A549 (cell line): ENCODE measurements at regions not wholly inside any gene's neighbourhood (a gene's known extent, or its start where the extent isn't known, plus 50 kb on each side); places are given as distances from the start of the nearest gene placed in this dataset.

ENCODE experiments used
- ATAC-seq, 2 experiments: fragments of 200-7000 bp in 1 of 2; fragments of >200 bp in 1 of 2; cut with Nextera tagmentation in 1 of 2; cut with Tn5 transposase in 1 of 2; 3 replicates each; pipeline versions ENCODE4 v1.8.0 to v1.9.1; 2018 to 2020; ENCODE audit warnings: mild to moderate bottlenecking in 1 of 2, moderate library complexity in 1 of 2
- CTCF ChIA-PET: fragments of 300-600 bp; sonication (Branson Sonifier 250); formaldehyde crosslinking; extraction: SDS; loops from one replicate; lab custom pipeline; 2021; ENCODE audit warnings: antibody characterized with exemption, inconsistent platforms; lab: Yijun Ruan, JAX
- POLR2A ChIA-PET: fragments of 350-600 bp; formaldehyde crosslinking; extraction: SDS; loops from one replicate; lab custom pipeline; 2021; ENCODE audit warnings: antibody characterized with exemption, inconsistent platforms; lab: Yijun Ruan, JAX
- DNase-seq, 2 experiments: peaks; one replicate each; pipeline versions ENCODE4 v3.0.0 to v3.0.0-alpha.2; 2011 to 2016; ENCODE audit warnings: low read depth in 1 of 2, low spot score in 1 of 2
- FAIRE-seq: peaks from 2 replicates; lab custom pipeline; 2011; peaks lifted over from hg19 to GRCh38; lab: Jason Lieb, UNC
- H3K27ac ChIP-seq, 2 experiments: fragments of >200 bp; sonication (Bioruptor Twin); formaldehyde crosslinking; 3 replicates each; pipeline ENCODE4 v1.5.1; 2016 to 2017
- H3K4me1 ChIP-seq: fragments of >200 bp; sonication (Bioruptor Twin); formaldehyde crosslinking; 3 replicates; pipeline ENCODE4 v1.6.1; 2016
- H3K4me2 ChIP-seq: fragments of >200 bp; sonication (Bioruptor Twin); formaldehyde crosslinking; 3 replicates; pipeline ENCODE4 v1.6.1; 2016
- H3K4me3 ChIP-seq: fragments of >200 bp; sonication (Bioruptor Twin); formaldehyde crosslinking; 3 replicates; pipeline ENCODE4 v1.5.1; 2016
- H3K9me3 ChIP-seq: fragments of >200 bp; sonication (Bioruptor Twin); formaldehyde crosslinking; 3 replicates; pipeline ENCODE4 v1.6.1; 2016
- BHLHE40 ChIP-seq: IDR thresholded peaks from 2 replicates; pipeline ENCODE4 v1.6.1; 2012; ENCODE audit warnings: low read depth, low read length, inconsistent platforms
- CBX8 ChIP-seq: fragments of 200-600 bp; sonication (generic); IDR thresholded peaks from 2 replicates; pipeline ENCODE4 v1.6.1; 2016
- FOSL2 ChIP-seq, 2 experiments: fragments of 450-650 bp in 1 of 2; fragments of >200 bp in 1 of 2; sonication (Bioruptor Twin) in 1 of 2; formaldehyde crosslinking; IDR thresholded peaks; 2 replicates each; pipeline versions ENCODE4 v1.5.0 to v1.6.1; 2016 to 2020; ENCODE audit warnings: mild to moderate bottlenecking in 1 of 2, moderate library complexity in 1 of 2
- GATA3 ChIP-seq: IDR thresholded peaks from 2 replicates; pipeline ENCODE4 v1.6.1; 2012; ENCODE audit warnings: borderline replicate concordance
- KDM5A ChIP-seq: fragments of 200-600 bp; sonication (generic); IDR thresholded peaks from 2 replicates; pipeline ENCODE4 v1.6.1; 2016; ENCODE audit warnings: antibody characterized with exemption, mild to moderate bottlenecking
- MYC ChIP-seq: IDR thresholded peaks from 2 replicates; pipeline ENCODE4 v1.6.1; 2012; ENCODE audit warnings: mild to moderate bottlenecking, inconsistent platforms, low read length, improper control_type of control experiment, borderline replicate concordance
- POLR2A ChIP-seq: IDR thresholded peaks from 2 replicates; pipeline ENCODE4 v1.6.1; 2012; ENCODE audit warnings: mild to moderate bottlenecking, low read length
- RAD21 ChIP-seq, 2 experiments: fragments of >200 bp in 1 of 2; sonication (Bioruptor Twin) in 1 of 2; formaldehyde crosslinking in 1 of 2; IDR thresholded peaks in 1 of 2; conservative IDR thresholded peaks in 1 of 2; 2 replicates in 1 of 2; 3 replicates in 1 of 2; pipeline ENCODE4 v1.6.1; 2012 to 2018; ENCODE audit warnings: inconsistent platforms in 1 of 2
- ZFP36 ChIP-seq: fragments of 450-650 bp; IDR thresholded peaks from 2 replicates; pipeline ENCODE4 v1.6.1; 2014; ENCODE audit warnings: borderline replicate concordance; ENCODE audit not compliant: partially characterized antibody
- ZNF302 ChIP-seq: fragments of 250-450 bp; sonication (Bioruptor Pico); IDR thresholded peaks from 2 replicates; pipeline ENCODE4 v1.9.0; 2021; ENCODE audit warnings: inconsistent platforms, mild to moderate bottlenecking, moderate library complexity
- ZSCAN20 ChIP-seq: fragments of 250-450 bp; sonication (Bioruptor Pico); IDR thresholded peaks from 2 replicates; pipeline ENCODE4 v1.8.0; 2022; ENCODE audit warnings: mild to moderate bottlenecking, moderate library complexity
- WGBS: methylation state at CpG from one replicate; pipeline ENCODE4 v1.1.6; 2017; ENCODE audit errors: missing lambda C conversion rate; 5-methylcytosine and 5-hydroxymethylcytosine counted together
- TF ChIP-seq, protein P1 (sequence below): IDR thresholded peaks from 2 replicates; pipeline ENCODE4 v1.6.1; 2012; ENCODE audit warnings: low read depth, borderline replicate concordance
- TF ChIP-seq, protein P2 (sequence below): fragments of >200 bp; sonication (Bioruptor Twin); formaldehyde crosslinking; IDR thresholded peaks from 3 replicates; pipeline ENCODE4 v1.6.1; 2016
- TF ChIP-seq, protein P3 (sequence below): fragments of 250-450 bp; sonication (Bioruptor Pico); IDR thresholded peaks from 2 replicates; pipeline ENCODE4 v1.5.0; 2020; ENCODE audit warnings: low read depth, mild to moderate bottlenecking, moderate library complexity

DNA sequence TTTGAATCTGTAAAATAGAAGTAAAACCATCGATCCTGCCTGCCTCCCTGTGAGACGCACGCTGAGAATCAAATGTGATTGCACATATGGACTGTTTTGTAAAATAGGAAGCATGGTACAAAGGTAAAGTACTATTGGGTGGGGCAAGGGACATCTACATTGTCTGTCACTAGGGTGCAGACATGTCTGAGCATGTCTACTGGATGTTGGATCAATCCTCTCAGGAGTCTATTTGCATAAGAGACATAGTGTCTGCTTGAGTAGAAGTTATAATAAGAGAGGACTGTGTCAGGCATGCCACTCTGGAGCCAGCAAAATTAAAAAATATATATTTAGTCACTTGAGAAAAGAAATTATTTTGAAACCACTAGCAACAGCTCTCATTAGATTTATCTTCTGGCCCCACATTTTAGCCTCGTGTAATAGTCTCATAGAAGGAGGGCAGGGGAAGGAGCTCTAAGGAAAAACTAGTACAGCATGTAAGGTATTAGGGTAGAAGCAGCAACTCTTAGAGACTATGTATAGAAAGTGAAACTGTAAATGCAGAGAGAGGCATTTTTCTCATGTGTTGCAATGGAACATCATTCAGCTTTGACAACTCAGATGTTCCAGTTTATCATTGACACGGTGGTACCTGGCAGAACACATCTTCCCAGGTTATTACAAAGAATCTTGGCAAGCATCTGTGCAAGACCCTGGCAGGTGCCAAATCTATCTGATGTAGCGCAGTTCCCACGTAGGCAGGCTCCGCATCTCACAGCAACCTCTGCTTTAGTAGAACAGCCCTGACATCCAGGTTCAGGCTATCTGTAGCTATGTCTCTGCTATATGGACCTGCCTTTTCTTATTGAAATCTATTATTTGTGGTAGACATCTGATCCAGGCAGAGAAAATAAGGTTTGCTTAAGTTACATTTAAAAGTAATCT is 85.2 kb upstream of the CHL1 start (continued):
- TF ChIP-seq, protein P1, sequence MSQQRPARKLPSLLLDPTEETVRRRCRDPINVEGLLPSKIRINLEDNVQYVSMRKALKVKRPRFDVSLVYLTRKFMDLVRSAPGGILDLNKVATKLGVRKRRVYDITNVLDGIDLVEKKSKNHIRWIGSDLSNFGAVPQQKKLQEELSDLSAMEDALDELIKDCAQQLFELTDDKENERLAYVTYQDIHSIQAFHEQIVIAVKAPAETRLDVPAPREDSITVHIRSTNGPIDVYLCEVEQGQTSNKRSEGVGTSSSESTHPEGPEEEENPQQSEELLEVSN = no peak
- TF ChIP-seq FOSL2 (IDR thresholded peaks at IDR 0.05) = no peak
- TF ChIP-seq FOSL2 (CRISPR knock-in tag; IDR thresholded peaks at IDR 0.05) = no peak
- TF ChIP-seq BHLHE40 = no peak
- TF ChIP-seq, all 56 proteins: peak for 0

DNA sequence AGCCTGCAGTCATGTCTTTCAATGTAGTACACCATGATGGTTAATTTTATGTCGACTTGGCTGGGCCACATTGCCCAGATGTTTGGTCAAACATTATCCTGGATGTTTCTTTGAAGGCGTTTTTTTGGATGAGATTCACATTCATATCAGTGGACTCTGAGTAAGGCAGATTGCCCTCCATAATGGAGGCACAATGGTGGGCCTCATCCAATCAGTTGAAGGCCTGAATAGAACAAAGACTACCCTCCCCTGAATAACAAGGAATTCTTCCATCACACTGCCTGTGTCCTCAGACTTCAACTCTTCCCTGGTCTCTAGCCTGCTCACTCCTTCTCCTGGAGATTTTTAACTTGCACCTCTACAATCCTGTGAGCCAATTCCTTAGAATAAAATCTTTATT is 83.8 kb upstream of the CHL1 start:
- DNase-seq (no peak), FAIRE-seq (no peak), ATAC-seq (no peak)
- CTCF ChIA-PET = no interaction called here
- Histone ChIP-seq H3K9me3 (no peaks in the 10 kb centered on the region), H3K4me3 (no peak overlapping the region), H3K4me1 (no peaks in the 10 kb centered on the region), H3K27ac (no peak overlapping the region), H3K4me2 (no peak overlapping the region)
- no peak for TF ChIP-seq RAD21 (conservative IDR thresholded peaks at IDR 0.05 in 1 of 2, IDR thresholded peaks at IDR 0.05 in 1 of 2)
- no peak for TF ChIP-seq ZNF302 (CRISPR knock-in tag)
- TF ChIP-seq MYC = no peak
- no peak for TF ChIP-seq KDM5A
- TF ChIP-seq POLR2A = no peak
- TF ChIP-seq, protein P2, sequence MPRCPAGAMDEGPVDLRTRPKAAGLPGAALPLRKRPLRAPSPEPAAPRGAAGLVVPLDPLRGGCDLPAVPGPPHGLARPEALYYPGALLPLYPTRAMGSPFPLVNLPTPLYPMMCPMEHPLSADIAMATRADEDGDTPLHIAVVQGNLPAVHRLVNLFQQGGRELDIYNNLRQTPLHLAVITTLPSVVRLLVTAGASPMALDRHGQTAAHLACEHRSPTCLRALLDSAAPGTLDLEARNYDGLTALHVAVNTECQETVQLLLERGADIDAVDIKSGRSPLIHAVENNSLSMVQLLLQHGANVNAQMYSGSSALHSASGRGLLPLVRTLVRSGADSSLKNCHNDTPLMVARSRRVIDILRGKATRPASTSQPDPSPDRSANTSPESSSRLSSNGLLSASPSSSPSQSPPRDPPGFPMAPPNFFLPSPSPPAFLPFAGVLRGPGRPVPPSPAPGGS = no peak
- TF ChIP-seq, protein P3, sequence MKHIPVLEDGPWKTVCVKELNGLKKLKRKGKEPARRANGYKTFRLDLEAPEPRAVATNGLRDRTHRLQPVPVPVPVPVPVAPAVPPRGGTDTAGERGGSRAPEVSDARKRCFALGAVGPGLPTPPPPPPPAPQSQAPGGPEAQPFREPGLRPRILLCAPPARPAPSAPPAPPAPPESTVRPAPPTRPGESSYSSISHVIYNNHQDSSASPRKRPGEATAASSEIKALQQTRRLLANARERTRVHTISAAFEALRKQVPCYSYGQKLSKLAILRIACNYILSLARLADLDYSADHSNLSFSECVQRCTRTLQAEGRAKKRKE (CRISPR knock-in tag) = no peak
- POLR2A ChIA-PET = no interaction called here
- WGBS = 9% methylated on average over 2 of the region's 2 CpGs

DNA sequence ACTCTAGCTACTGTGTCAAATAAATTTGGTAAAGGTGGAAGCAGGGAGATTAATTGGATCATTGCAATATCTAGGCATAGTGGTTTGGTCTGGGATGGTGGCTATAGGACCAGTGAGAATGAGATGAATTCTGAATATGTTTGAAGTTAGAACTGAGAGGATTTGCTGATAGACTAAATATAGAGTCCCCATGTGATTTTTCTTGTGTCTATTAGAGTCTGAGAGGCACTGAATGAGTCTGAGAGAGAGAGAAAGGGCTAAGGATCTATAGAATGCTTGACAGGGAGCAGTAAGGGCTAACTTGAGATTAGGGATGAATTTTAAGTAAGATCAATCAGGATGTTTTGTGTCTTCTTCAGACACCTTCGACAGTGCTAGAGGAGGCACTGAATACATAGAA is 77.9 kb upstream of the CHL1 start:
- DNase-seq (no peak), FAIRE-seq (no peak), ATAC-seq (no peak)
- WGBS = 0% methylated on average over 1 of the region's 1 CpG
- Histone ChIP-seq H3K4me1 (no peaks in the 10 kb centered on the region), H3K4me3 (no peak overlapping the region), H3K4me2 (no peak overlapping the region), H3K27ac (no peak overlapping the region), H3K9me3 (no peaks in the 10 kb centered on the region)
- no peak for TF ChIP-seq ZSCAN20 (CRISPR knock-in tag)
- TF ChIP-seq ZFP36 = no peak
- CTCF ChIA-PET = no interaction called here
- POLR2A ChIA-PET = no interaction called here

DNA sequence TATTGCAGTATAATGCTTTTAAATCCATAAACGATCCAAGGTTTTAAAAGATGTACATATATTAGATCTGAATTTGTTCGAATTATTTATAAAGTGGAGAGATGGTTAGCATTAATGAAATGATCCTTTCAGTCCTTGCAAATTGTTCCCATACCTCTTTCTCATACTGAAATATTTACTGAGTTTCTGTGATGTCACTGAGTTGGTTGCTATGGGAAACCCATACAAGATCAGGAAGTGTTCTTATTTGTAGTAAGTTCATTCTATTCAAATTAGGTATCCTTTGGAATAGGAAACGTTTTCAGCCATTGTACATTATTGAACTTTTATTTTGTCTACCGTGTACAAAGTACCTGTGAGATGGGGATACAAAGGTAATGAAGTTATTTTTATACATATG is 73.2 kb upstream of the CHL1 start:
- TF ChIP-seq CBX8 (no peak), ZSCAN20 (CRISPR knock-in tag) (no peak), GATA3 (no peak)
- TF ChIP-seq, all 56 proteins: peak for 0
- no peaks in the 10 kb centered on the region for H3K9me3 ChIP-seq
- POLR2A ChIA-PET = no interaction called here

More for the DNA sequence above, 73.2 kb upstream of the CHL1 start:
- ATAC-seq (no peak), FAIRE-seq (no peak), DNase-seq (no peak)
- Histone ChIP-seq H3K4me3 (no peak overlapping the region), H3K27ac (no peak overlapping the region), H3K4me1 (no peaks in the 10 kb centered on the region), H3K4me2 (no peak overlapping the region)
- CTCF ChIA-PET = no interaction called here
- WGBS = 2% methylated on average over 4 of the region's 4 CpGs
